RWPE2 (cell line): ENCODE measurements at regions not wholly inside any gene's neighbourhood (a gene's known extent, or its start where the extent isn't known, plus 50 kb on each side); places are given as distances from the start of the nearest gene placed in this dataset.

Experiments
- ATAC-seq: fragments of 200-7000 bp; cut with Tn5 transposase; 3 replicates; pipeline ENCODE4 v1.9.1; 2021; ENCODE audit warnings: low read depth
- DNase-seq: peaks from one replicate; pipeline ENCODE4 v3.0.0-alpha.2; 2020; ENCODE audit warnings: low spot score
- H3K27ac ChIP-seq: fragments of 450-650 bp; 2 replicates; pipeline ENCODE4 v1.5.1; 2017; ENCODE audit warnings: mild to moderate bottlenecking; ENCODE audit not compliant: poor library complexity, severe bottlenecking
- H3K27me3 ChIP-seq: fragments of 250-450 bp; sonication (Bioruptor Pico); 2 replicates; pipeline ENCODE4 v1.5.1; 2021; ENCODE audit warnings: mild to moderate bottlenecking, moderate library complexity; ENCODE audit not compliant: insufficient read depth, poor library complexity, severe bottlenecking
- H3K36me3 ChIP-seq: fragments of 250-450 bp; sonication (Bioruptor Pico); 2 replicates; pipeline ENCODE4 v1.5.1; 2020; ENCODE audit warnings: low read depth, mild to moderate bottlenecking, moderate library complexity
- H3K4me1 ChIP-seq: fragments of 250-450 bp; sonication (Bioruptor Pico); 2 replicates; pipeline ENCODE4 v1.5.1; 2021; ENCODE audit warnings: mild to moderate bottlenecking, moderate library complexity; ENCODE audit not compliant: insufficient read depth, poor library complexity, severe bottlenecking
- H3K4me3 ChIP-seq: fragments of 250-450 bp; sonication (Bioruptor Pico); 2 replicates; pipeline ENCODE4 v1.5.1; 2021; ENCODE audit warnings: mild to moderate bottlenecking, moderate library complexity; ENCODE audit not compliant: severe bottlenecking
- H3K9me3 ChIP-seq: fragments of 250-450 bp; sonication (Bioruptor Pico); 2 replicates; pipeline ENCODE4 v1.5.1; 2021; ENCODE audit warnings: mild to moderate bottlenecking, moderate library complexity; ENCODE audit not compliant: severe bottlenecking
- TF ChIP-seq, protein P1 (sequence below): fragments of 450-650 bp; IDR thresholded peaks from one replicate; pipeline ENCODE4 v1.5.1; 2017; ENCODE audit warnings: mild to moderate bottlenecking, moderate library complexity; ENCODE audit not compliant: poor library complexity, severe bottlenecking

GRCh38 chr1:60245324-60245723, 171.8 kb upstream of the C1orf87 start:
- Histone ChIP-seq H3K36me3 (no peaks in the 10 kb centered on the region), H3K4me1 (no peaks in the 10 kb centered on the region), H3K9me3 (no peaks in the 10 kb centered on the region), H3K27ac (no peak overlapping the region), H3K27me3 (no peaks in the 10 kb centered on the region), H3K4me3 (no peak overlapping the region)
- TF ChIP-seq, protein P1, sequence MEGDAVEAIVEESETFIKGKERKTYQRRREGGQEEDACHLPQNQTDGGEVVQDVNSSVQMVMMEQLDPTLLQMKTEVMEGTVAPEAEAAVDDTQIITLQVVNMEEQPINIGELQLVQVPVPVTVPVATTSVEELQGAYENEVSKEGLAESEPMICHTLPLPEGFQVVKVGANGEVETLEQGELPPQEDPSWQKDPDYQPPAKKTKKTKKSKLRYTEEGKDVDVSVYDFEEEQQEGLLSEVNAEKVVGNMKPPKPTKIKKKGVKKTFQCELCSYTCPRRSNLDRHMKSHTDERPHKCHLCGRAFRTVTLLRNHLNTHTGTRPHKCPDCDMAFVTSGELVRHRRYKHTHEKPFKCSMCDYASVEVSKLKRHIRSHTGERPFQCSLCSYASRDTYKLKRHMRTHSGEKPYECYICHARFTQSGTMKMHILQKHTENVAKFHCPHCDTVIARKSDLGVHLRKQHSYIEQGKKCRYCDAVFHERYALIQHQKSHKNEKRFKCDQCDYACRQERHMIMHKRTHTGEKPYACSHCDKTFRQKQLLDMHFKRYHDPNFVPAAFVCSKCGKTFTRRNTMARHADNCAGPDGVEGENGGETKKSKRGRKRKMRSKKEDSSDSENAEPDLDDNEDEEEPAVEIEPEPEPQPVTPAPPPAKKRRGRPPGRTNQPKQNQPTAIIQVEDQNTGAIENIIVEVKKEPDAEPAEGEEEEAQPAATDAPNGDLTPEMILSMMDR = no peak
- ATAC-seq (no peak), DNase-seq (no peak)

- H3K9me3 ChIP-seq = no peaks in the 10 kb centered on the region
- DNase-seq = no peak
- H3K4me3 ChIP-seq = no peak overlapping the region
- no peaks in the 10 kb centered on the region for H3K36me3 ChIP-seq
- H3K27ac ChIP-seq = no peak overlapping the region
- TF ChIP-seq, protein P1 = no peak
- ATAC-seq = no peak
- no peaks in the 10 kb centered on the region for H3K27me3 ChIP-seq
- H3K4me1 ChIP-seq = no peaks in the 10 kb centered on the region
Observed at GRCh38 chr1:60244906-60245305, 171.3 kb upstream of the C1orf87 start.

- Histone ChIP-seq H3K27me3 (no peaks in the 10 kb centered on the region), H3K27ac (no peak overlapping the region), H3K4me3 (no peak overlapping the region), H3K4me1 (no peaks in the 10 kb centered on the region), H3K36me3 (no peaks in the 10 kb centered on the region), H3K9me3 (no peaks in the 10 kb centered on the region)
- TF ChIP-seq, protein P1 = no peak
- DNase-seq = no peak
- ATAC-seq = no peak
Observed at GRCh38 chr1:60235275-60235674, 161.7 kb upstream of the C1orf87 start.

GRCh38 chr1:60234776-60235175, 161.2 kb upstream of the C1orf87 start:
- no peaks in the 10 kb centered on the region for H3K9me3 ChIP-seq
- TF ChIP-seq, protein P1 = no peak
- DNase-seq (no peak), ATAC-seq (no peak)
- H3K27me3 ChIP-seq = no peaks in the 10 kb centered on the region
- no peaks in the 10 kb centered on the region for H3K4me1 ChIP-seq
- no peak overlapping the region for H3K27ac ChIP-seq
- no peaks in the 10 kb centered on the region for H3K36me3 ChIP-seq
- no peak overlapping the region for H3K4me3 ChIP-seq

DNA sequence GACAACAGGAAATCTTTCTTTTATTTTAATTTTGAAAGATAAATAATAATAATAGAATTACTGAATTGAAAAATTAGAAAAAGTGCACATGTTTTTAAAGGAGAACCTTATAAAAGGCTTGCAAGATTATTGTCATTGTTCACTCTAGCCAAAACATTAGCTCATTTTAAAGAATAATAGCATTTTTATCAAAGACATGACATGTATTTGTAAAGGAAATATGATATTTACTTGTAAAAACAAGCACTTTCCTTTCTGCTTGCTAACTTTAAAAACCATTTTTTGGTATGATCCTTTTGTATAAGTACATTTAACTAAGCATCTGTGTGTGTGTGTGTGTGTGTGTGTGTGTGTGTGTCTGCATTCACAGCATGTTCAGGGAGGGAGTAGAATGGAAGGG, 156.3 kb upstream of the C1orf87 start:
- no peaks in the 10 kb centered on the region for H3K27me3 ChIP-seq
- TF ChIP-seq, protein P1 = no peak

More for the DNA sequence above, 156.3 kb upstream of the C1orf87 start:
- no peaks in the 10 kb centered on the region for H3K4me1 ChIP-seq
- no peak for ATAC-seq
- no peak for DNase-seq
- no peak overlapping the region for H3K27ac ChIP-seq
- H3K9me3 ChIP-seq = no peaks in the 10 kb centered on the region
- H3K4me3 ChIP-seq = no peak overlapping the region
- no peaks in the 10 kb centered on the region for H3K36me3 ChIP-seq
